ENCODE measurements at regions not wholly inside any gene's neighbourhood (a gene's known extent, or its start where the extent isn't known, plus 50 kb on each side); places are given as distances from the start of the nearest gene placed in this dataset.

GRCh38 chr7:12091231-12091630 is 119.9 kb upstream of the TMEM106B start:
- no peak overlapping the region for H3K4me3 ChIP-seq (ENCODE audit: low read depth, low read length)
- DNase-seq (ENCODE audit: low read depth): no peak
- no peak for TF ChIP-seq CTCF (IDR thresholded peaks at IDR 0.05; ENCODE audit: insufficient read depth, low read length)

DNA sequence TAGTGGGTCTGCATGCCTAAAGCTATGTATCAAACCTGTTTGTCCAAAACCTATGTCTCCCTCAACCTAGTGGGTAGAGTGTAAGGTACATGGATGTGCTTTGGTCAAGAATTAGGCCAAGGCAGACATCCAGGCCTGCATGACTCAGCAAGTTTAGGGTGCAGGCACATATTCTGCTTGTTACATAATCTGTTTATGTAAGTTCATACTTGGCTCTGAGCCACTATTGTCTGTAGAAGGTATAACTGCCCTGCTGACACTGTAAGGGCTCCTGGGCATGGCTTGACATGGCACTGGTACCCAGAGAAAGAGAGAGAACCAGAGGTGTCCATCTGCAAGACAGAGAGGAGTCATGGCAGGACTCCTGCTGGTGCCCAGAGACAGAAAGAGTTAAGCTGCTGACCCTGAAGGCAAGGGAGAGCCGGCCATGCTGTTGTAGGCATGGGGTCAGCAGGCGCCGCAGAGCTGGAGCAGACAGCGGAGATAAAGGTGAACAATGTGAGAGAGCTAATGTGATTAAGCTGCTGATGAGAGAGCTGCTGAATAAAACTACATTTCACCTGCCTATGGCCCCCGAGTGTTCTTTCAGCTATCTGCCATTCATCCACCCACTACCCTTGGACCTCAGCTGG is 118.5 kb upstream of the TMEM106B start:
- no peak for TF ChIP-seq CTCF (IDR thresholded peaks at IDR 0.05; ENCODE audit: insufficient read depth, low read length)
- DNase-seq (ENCODE audit: low read depth): peak; percentile 15
- no peak overlapping the region for H3K4me3 ChIP-seq (ENCODE audit: low read depth, low read length)

DNA sequence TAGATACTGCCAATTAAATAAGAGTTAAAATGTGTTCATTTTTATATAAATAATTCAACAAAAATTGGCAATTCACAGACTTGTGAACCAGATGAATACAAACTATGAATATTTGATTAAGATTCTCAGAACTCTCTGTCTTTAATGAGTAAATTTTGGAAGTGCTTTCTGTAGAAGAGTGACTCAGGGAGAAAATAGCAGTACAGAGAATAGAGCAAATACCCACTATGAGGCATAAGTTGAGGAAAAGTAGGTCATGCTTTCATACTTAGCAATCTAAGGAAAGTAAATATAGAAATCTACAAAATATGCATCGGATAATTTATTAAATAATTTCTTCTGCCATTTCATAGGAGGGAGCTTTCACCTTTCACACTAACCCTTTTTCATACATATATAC is 117.7 kb upstream of the TMEM106B start:
- TF ChIP-seq CTCF (IDR thresholded peaks at IDR 0.05; ENCODE audit: insufficient read depth, low read length): no peak
- no peak for DNase-seq (ENCODE audit: low read depth)
- H3K4me3 ChIP-seq (ENCODE audit: low read depth, low read length): no peak overlapping the region

DNA sequence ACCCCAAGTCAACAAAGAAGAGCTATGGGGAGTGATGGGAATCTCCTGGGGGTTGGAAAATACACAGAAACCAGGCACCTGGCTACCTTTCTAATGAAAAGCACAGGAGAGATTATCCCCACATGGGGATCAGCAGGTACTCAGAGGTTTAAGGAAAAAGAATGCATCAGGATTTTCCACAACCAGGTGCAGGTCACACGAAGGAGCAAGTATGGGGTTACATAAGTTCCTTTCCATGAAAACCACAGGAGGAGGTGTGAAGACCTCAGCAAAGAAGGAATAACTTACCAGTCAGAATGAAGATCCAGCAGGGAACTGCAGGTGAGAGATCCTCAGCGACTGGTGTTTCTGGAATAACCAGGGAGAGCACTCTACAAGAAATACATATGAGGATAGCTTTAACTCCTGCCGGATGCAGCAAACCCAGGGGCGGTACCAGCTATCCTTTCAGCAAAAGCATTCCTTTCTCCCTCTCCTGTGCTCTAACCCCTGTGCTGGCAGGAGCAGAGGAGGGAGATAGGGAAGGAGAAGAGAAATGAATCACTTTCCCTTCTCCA is 116.7 kb upstream of the TMEM106B start:
- peak; percentile 40 for DNase-seq (ENCODE audit: low read depth)
- TF ChIP-seq CTCF (IDR thresholded peaks at IDR 0.05; ENCODE audit: insufficient read depth, low read length): no peak
- no peak overlapping the region for H3K4me3 ChIP-seq (ENCODE audit: low read depth, low read length)

GRCh38 chr7:12102126-12102525 is 109.0 kb upstream of the TMEM106B start:
- H3K4me3 ChIP-seq (ENCODE audit: low read depth, low read length): no peak overlapping the region
- no peak for DNase-seq (ENCODE audit: low read depth)
- no peak for TF ChIP-seq CTCF (IDR thresholded peaks at IDR 0.05; ENCODE audit: insufficient read depth, low read length)

- no peak for DNase-seq (ENCODE audit: low read depth)
- no peak for TF ChIP-seq CTCF (IDR thresholded peaks at IDR 0.05; ENCODE audit: insufficient read depth, low read length)
- H3K4me3 ChIP-seq (ENCODE audit: low read depth, low read length): no peak overlapping the region
Measured at GRCh38 chr7:12102527-12102926, 108.6 kb upstream of the TMEM106B start.

- H3K4me3 ChIP-seq (ENCODE audit: low read depth, low read length): no peak overlapping the region
- no peak for DNase-seq (ENCODE audit: low read depth)
- TF ChIP-seq CTCF (IDR thresholded peaks at IDR 0.05; ENCODE audit: insufficient read depth, low read length): no peak
Measured at GRCh38 chr7:12103948-12104347, 107.1 kb upstream of the TMEM106B start.
